Sigmoid colon (tissue), 6 donors: ENCODE measurements at regions not wholly inside any gene's neighbourhood (a gene's known extent, or its start where the extent isn't known, plus 50 kb on each side); places are given as distances from the start of the nearest gene placed in this dataset.

ENCODE experiments used
- DNase-seq: peaks from one replicate; pipeline ENCODE4 v3.0.0-alpha.2; 2019
- H3K27ac ChIP-seq, 4 donors: fragments of 200-600 bp; sonication (generic); one replicate each; pipeline ENCODE4 v1.5.1; 2016 to 2019; ENCODE audit warnings: mild to moderate bottlenecking in 1 of 4
- H3K27me3 ChIP-seq, 3 donors: fragments of 200-600 bp; sonication (generic); one replicate each; pipeline ENCODE4 v1.5.1; 2019; ENCODE audit warnings: mild to moderate bottlenecking in 1 of 3
- H3K36me3 ChIP-seq, 4 donors: fragments of 200-600 bp; sonication (generic); one replicate each; pipeline ENCODE4 v1.5.1; 2016 to 2019
- H3K4me1 ChIP-seq, 4 donors: fragments of 200-600 bp; sonication (generic); one replicate each; pipeline ENCODE4 v1.5.1; 2017 to 2019
- H3K4me3 ChIP-seq, 4 donors: fragments of 200-600 bp; sonication (generic); one replicate each; pipeline ENCODE4 v1.5.1; 2017 to 2019; ENCODE audit warnings: mild to moderate bottlenecking in 2 of 4, moderate library complexity in 1 of 4
- H3K9me3 ChIP-seq, 4 donors: fragments of 200-600 bp in 3 of 4; sonication (generic) in 3 of 4; one replicate each; pipeline versions ENCODE4 v1.5.1 to v1.6.1; 2013 to 2019
- EP300 ChIP-seq, 4 donors: sonication (generic); formaldehyde crosslinking; IDR thresholded peaks; one replicate each; pipeline ENCODE4 v1.6.1; 2017; ENCODE audit warnings: antibody characterized with exemption in 4 of 4
- POLR2A ChIP-seq, 2 donors: fragments of 450-650 bp; IDR thresholded peaks; one replicate each; pipeline ENCODE4 v1.6.1; 2016; ENCODE audit warnings: antibody characterized with exemption in 2 of 2, mild to moderate bottlenecking in 2 of 2, moderate library complexity in 2 of 2
- POLR2AphosphoS5 ChIP-seq, 4 donors: sonication (generic); formaldehyde crosslinking; IDR thresholded peaks; one replicate each; pipeline ENCODE4 v1.6.1; 2017; ENCODE audit warnings: antibody characterized with exemption in 4 of 4
- WGBS, 2 donors: extraction: QIAGEN DNeasy Blood & Tissue Kit; methylation state at CpG; one replicate each; pipeline ENCODE4 v1.1.7; 2013; 5-methylcytosine and 5-hydroxymethylcytosine counted together
- intact Hi-C: fragments of 100-400 bp; cut with DNase I; formaldehyde crosslinking; loops from one replicate; pipeline ENCODE4 v1.15.1; 2023
- TF ChIP-seq, protein P1 (sequence below), 4 experiments: fragments of 450-650 bp in 3 of 4; fragments of 200-600 bp in 1 of 4; IDR thresholded peaks; one replicate each; pipeline ENCODE4 v1.5.1; 2016 to 2019; ENCODE audit warnings: antibody characterized with exemption in 4 of 4, mild to moderate bottlenecking in 3 of 4, moderate library complexity in 2 of 4
- donor health status: healthy with polysubstance abuse.
- donor health status: healthy.

DNA sequence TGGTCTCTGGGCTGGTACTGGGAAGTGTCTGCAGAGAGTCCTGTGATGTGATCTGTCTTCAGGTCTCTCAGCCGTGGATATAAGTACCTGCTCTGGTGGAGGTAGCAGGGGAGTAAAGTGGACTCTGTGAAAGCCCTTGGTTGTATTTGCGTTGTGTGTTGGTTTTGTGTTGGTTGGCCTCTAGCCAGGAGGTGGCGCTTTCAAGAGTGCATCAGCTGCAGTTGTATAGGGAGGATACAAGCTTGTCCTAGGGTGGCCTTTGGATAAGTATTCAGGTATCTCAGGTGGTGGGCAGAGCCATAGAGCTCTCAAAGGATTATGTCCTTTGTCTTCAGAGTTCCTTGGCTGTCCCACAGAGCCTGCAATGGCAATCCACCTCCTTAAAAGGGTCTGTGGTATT lies 111.6 kb downstream of the MAGEB17 start:
- Histone ChIP-seq H3K36me3 (no peaks in the 10 kb centered on the region), H3K9me3 (no peaks in the 10 kb centered on the region), H3K4me1 (no peaks in the 10 kb centered on the region), H3K27ac (no peak overlapping the region), H3K27me3 (no peaks in the 10 kb centered on the region), H3K4me3 (no peak overlapping the region)
- TF ChIP-seq EP300 (IDR thresholded peaks at IDR 0.05) (no peak), POLR2A (IDR thresholded peaks at IDR 0.05) (no peak)
- 59 to 75% methylated on average over 3 of the region's 3 CpGs for WGBS, 2 donors
- DNase-seq: no peak
- intact Hi-C loops: no loop called here

DNA sequence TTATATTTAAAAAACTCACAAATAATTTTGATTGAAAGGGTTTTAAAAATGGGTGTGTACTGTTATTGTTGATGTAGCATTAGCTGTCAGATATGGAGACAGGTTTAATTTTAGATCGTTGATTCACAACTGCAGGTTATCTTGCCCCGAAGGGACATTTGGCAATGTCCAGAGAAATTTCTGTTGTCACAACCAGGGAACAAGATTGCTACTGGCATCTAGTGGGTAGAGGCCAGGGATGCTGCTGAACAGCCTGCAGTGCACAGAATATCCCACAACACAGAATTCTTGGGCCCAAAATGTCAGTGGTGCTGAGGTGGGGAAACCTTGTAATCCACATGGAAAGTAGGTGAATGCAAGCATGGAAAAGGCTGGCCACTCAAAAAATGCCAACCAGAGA lies 114.9 kb downstream of the MAGEB17 start:
- no peaks in the 10 kb centered on the region for H3K36me3 ChIP-seq
- H3K27ac ChIP-seq: no peak overlapping the region
- H3K4me3 ChIP-seq: no peak overlapping the region
- no peak for DNase-seq
- 91 to 94% methylated on average over 2 of the region's 2 CpGs for WGBS, 2 donors
- no peak for TF ChIP-seq POLR2A (IDR thresholded peaks at IDR 0.05)
- no peak for TF ChIP-seq EP300 (IDR thresholded peaks at IDR 0.05)
- TF ChIP-seq POLR2AphosphoS5 (IDR thresholded peaks at IDR 0.05): no peak
- TF ChIP-seq, protein P1, sequence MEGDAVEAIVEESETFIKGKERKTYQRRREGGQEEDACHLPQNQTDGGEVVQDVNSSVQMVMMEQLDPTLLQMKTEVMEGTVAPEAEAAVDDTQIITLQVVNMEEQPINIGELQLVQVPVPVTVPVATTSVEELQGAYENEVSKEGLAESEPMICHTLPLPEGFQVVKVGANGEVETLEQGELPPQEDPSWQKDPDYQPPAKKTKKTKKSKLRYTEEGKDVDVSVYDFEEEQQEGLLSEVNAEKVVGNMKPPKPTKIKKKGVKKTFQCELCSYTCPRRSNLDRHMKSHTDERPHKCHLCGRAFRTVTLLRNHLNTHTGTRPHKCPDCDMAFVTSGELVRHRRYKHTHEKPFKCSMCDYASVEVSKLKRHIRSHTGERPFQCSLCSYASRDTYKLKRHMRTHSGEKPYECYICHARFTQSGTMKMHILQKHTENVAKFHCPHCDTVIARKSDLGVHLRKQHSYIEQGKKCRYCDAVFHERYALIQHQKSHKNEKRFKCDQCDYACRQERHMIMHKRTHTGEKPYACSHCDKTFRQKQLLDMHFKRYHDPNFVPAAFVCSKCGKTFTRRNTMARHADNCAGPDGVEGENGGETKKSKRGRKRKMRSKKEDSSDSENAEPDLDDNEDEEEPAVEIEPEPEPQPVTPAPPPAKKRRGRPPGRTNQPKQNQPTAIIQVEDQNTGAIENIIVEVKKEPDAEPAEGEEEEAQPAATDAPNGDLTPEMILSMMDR (IDR thresholded peaks at IDR 0.05): no peak
- intact Hi-C loops: no loop called here
- no peaks in the 10 kb centered on the region for H3K27me3 ChIP-seq
- H3K4me1 ChIP-seq: no peaks in the 10 kb centered on the region
- no peaks in the 10 kb centered on the region for H3K9me3 ChIP-seq

DNA sequence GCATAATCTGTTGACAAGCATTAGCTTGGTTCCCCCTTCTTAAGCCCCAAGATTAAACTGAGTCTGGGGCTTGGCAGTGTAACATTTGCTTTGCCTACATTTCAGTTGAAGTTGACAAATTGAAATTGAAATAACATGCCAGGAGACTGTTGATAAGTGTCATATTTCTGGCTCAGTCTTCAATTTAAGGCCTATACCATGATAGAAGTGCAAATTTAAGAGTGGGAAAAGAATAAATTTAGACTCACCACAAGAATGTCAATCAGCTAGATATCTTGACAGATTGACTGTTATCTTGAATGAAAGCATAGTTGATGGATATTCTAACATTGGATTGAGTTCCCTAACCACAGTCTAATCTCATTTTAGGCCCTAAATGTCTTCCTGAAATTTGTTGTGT lies 117.6 kb downstream of the MAGEB17 start:
- H3K27me3 ChIP-seq: no peaks in the 10 kb centered on the region
- TF ChIP-seq POLR2A (IDR thresholded peaks at IDR 0.05) (no peak), EP300 (IDR thresholded peaks at IDR 0.05) (no peak), POLR2AphosphoS5 (IDR thresholded peaks at IDR 0.05) (no peak)
- TF ChIP-seq, protein P1 (IDR thresholded peaks at IDR 0.05): no peak
- DNase-seq: no peak
- intact Hi-C loops: no loop called here
- H3K4me3 ChIP-seq: no peak overlapping the region
- no peak overlapping the region for H3K27ac ChIP-seq
- no peaks in the 10 kb centered on the region for H3K9me3 ChIP-seq
- no peaks in the 10 kb centered on the region for H3K4me1 ChIP-seq
- no peaks in the 10 kb centered on the region for H3K36me3 ChIP-seq

DNA sequence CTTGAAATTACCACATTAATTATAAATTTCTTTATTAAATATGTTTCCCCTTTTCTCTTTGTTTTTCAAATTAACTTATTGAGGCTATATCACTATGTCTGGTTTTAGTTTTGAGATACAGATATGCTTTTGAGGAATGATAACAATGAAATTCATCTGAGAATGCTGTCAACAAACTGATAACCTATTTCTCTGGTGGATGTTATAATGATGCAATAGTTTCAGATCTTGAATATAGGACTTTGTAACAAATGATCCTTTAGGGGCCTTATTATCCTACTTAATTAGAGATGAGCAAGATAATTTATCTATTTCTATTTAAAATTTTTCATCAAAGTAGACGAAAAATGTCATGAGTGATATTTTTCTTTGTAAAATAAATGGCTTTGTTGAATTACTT lies 123.7 kb downstream of the MAGEB17 start:
- H3K4me1 ChIP-seq: no peaks in the 10 kb centered on the region
- no peak for DNase-seq
- WGBS, 2 donors: 95 to 98% methylated on average over 1 of the region's 1 CpG
- H3K9me3 ChIP-seq: no peaks in the 10 kb centered on the region
- no peak overlapping the region for H3K4me3 ChIP-seq
- TF ChIP-seq, protein P1 (IDR thresholded peaks at IDR 0.05): no peak
- TF ChIP-seq POLR2AphosphoS5 (IDR thresholded peaks at IDR 0.05) (no peak), POLR2A (IDR thresholded peaks at IDR 0.05) (no peak), EP300 (IDR thresholded peaks at IDR 0.05) (no peak)
- no peak overlapping the region for H3K27ac ChIP-seq
- intact Hi-C loops: no loop called here
- H3K27me3 ChIP-seq: no peaks in the 10 kb centered on the region
- no peaks in the 10 kb centered on the region for H3K36me3 ChIP-seq

- Histone ChIP-seq H3K4me1 (no peaks in the 10 kb centered on the region), H3K27ac (no peak overlapping the region), H3K4me3 (no peak overlapping the region), H3K9me3 (no peaks in the 10 kb centered on the region), H3K27me3 (no peaks in the 10 kb centered on the region), H3K36me3 (no peaks in the 10 kb centered on the region)
- DNase-seq: no peak
- WGBS, 2 donors: 85 to 91% methylated on average over 2 of the region's 2 CpGs
- intact Hi-C loops: no loop called here
- TF ChIP-seq POLR2A (IDR thresholded peaks at IDR 0.05): no peak
These were observed 133.6 kb downstream of the MAGEB17 start for GRCh38 chrX:16300831-16301230.

- no peaks in the 10 kb centered on the region for H3K36me3 ChIP-seq
- H3K9me3 ChIP-seq: no peaks in the 10 kb centered on the region
- H3K27me3 ChIP-seq: no peaks in the 10 kb centered on the region
- WGBS, 2 donors: 86 to 96% methylated on average over 5 of the region's 5 CpGs
- intact Hi-C loops: no loop called here
- DNase-seq: no peak
- no peak for TF ChIP-seq POLR2AphosphoS5 (IDR thresholded peaks at IDR 0.05)
- TF ChIP-seq POLR2A (IDR thresholded peaks at IDR 0.05): no peak
- TF ChIP-seq EP300 (IDR thresholded peaks at IDR 0.05): no peak
- TF ChIP-seq, protein P1 (IDR thresholded peaks at IDR 0.05): no peak
- H3K4me3 ChIP-seq: no peak overlapping the region
- H3K27ac ChIP-seq: no peak overlapping the region
- H3K4me1 ChIP-seq: no peaks in the 10 kb centered on the region
These were observed 137.5 kb downstream of the MAGEB17 start for GRCh38 chrX:16304751-16305150.
